WTC11 (cell line): ENCODE measurements at regions not wholly inside any gene's neighbourhood (a gene's known extent, or its start where the extent isn't known, plus 50 kb on each side); places are given as distances from the start of the nearest gene placed in this dataset.

Experiments used
- ATAC-seq: fragments of 200-7000 bp; cut with Tn5 transposase; 2 replicates; pipeline ENCODE4 v1.10.0; 2021; ENCODE audit warnings: mild to moderate bottlenecking, moderate library complexity
- CTCF ChIA-PET: fragments of 300-600 bp; sonication (Branson Sonifier 250); formaldehyde crosslinking; loops from one replicate; lab custom pipeline; 2021; ENCODE audit warnings: antibody characterized with exemption; lab: Charles Lee
- POLR2A ChIA-PET: fragments of 350-600 bp; sonication (Branson Sonifier 250); formaldehyde crosslinking; loops from one replicate; lab custom pipeline; 2021; ENCODE audit warnings: antibody characterized with exemption; lab: Charles Lee
- DNase-seq: peaks from one replicate; pipeline ENCODE4 v3.0.0; 2021; ENCODE audit warnings: low spot score
- H3K27ac Mint-ChIP-seq: 2 replicates; pipeline ENCODE4 v1.8.0; 2021; ENCODE audit warnings: mixed read lengths
- H3K27me3 Mint-ChIP-seq: 2 replicates; pipeline ENCODE4 v1.8.0; 2021; ENCODE audit warnings: low read depth, mild to moderate bottlenecking, moderate library complexity, mixed read lengths
- H3K36me3 Mint-ChIP-seq: 2 replicates; pipeline ENCODE4 v1.8.0; 2021; ENCODE audit warnings: mixed read lengths
- H3K4me1 Mint-ChIP-seq: 2 replicates; pipeline ENCODE4 v1.8.0; 2022; ENCODE audit warnings: mixed read lengths
- H3K4me3 Mint-ChIP-seq: 2 replicates; pipeline ENCODE4 v1.8.0; 2021; ENCODE audit warnings: mild to moderate bottlenecking, moderate library complexity, mixed read lengths
- H3K9me3 Mint-ChIP-seq: 2 replicates; pipeline ENCODE4 v1.8.0; 2021; ENCODE audit warnings: mixed read lengths
- CBFB ChIP-seq: sonication (generic); formaldehyde crosslinking; IDR thresholded peaks from 2 replicates; pipeline ENCODE4 v1.8.1; 2022; ENCODE audit warnings: mild to moderate bottlenecking, low read depth, missing genetic modification reagents
- CDX4 ChIP-seq: fragments of 250-450 bp; sonication (Bioruptor Pico); IDR thresholded peaks from 2 replicates; pipeline ENCODE4 v1.9.0; 2021; ENCODE audit warnings: moderate library complexity, mild to moderate bottlenecking, inconsistent platforms, borderline replicate concordance
- E2F4 ChIP-seq: sonication (generic); formaldehyde crosslinking; IDR thresholded peaks from 2 replicates; pipeline ENCODE4 v1.8.1; 2022; ENCODE audit warnings: low read depth, mild to moderate bottlenecking, moderate library complexity, missing genetic modification reagents, borderline replicate concordance
- ELF4 ChIP-seq: sonication (generic); formaldehyde crosslinking; IDR thresholded peaks from 2 replicates; pipeline ENCODE4 v1.8.1; 2022; ENCODE audit warnings: low read depth, mild to moderate bottlenecking, moderate library complexity, missing genetic modification reagents
- FOXK1 ChIP-seq: sonication (generic); formaldehyde crosslinking; IDR thresholded peaks from 2 replicates; pipeline ENCODE4 v1.8.0; 2022; ENCODE audit warnings: mild to moderate bottlenecking, moderate library complexity, missing genetic modification reagents
- FOXP1 ChIP-seq: sonication (generic); formaldehyde crosslinking; IDR thresholded peaks from 2 replicates; pipeline ENCODE4 v1.8.0; 2022; ENCODE audit warnings: missing genetic modification reagents, mild to moderate bottlenecking, moderate library complexity, borderline replicate concordance
- GABPB1 ChIP-seq: sonication (generic); formaldehyde crosslinking; IDR thresholded peaks from 2 replicates; pipeline ENCODE4 v1.8.1; 2023; ENCODE audit warnings: mild to moderate bottlenecking, missing genetic modification reagents
- HMGXB4 ChIP-seq: sonication (generic); formaldehyde crosslinking; IDR thresholded peaks from 2 replicates; pipeline ENCODE4 v1.8.1; 2023; ENCODE audit warnings: mild to moderate bottlenecking, moderate library complexity, missing genetic modification reagents
- NFATC4 ChIP-seq: fragments of 250-450 bp; sonication (Bioruptor Pico); IDR thresholded peaks from 2 replicates; pipeline ENCODE4 v1.9.0; 2021; ENCODE audit warnings: mild to moderate bottlenecking
- NR3C1 ChIP-seq: sonication (generic); formaldehyde crosslinking; conservative IDR thresholded peaks from 2 replicates; pipeline ENCODE4 v1.8.1; 2023; ENCODE audit warnings: low read depth, mild to moderate bottlenecking, missing genetic modification reagents
- OVOL2 ChIP-seq: fragments of 250-450 bp; sonication (Bioruptor Pico); IDR thresholded peaks from 2 replicates; pipeline ENCODE4 v1.9.0; 2021; ENCODE audit warnings: mild to moderate bottlenecking, borderline replicate concordance
- TEAD4 ChIP-seq: sonication (generic); formaldehyde crosslinking; IDR thresholded peaks from 2 replicates; pipeline ENCODE4 v1.8.0; 2022; ENCODE audit warnings: mild to moderate bottlenecking, missing genetic modification reagents
- ZMAT4 ChIP-seq: fragments of 250-450 bp; sonication (Bioruptor Pico); IDR thresholded peaks from 2 replicates; pipeline ENCODE4 v1.9.0; 2021; ENCODE audit warnings: mild to moderate bottlenecking
- ZNF219 ChIP-seq: sonication (generic); formaldehyde crosslinking; IDR thresholded peaks from 2 replicates; pipeline ENCODE4 v1.8.0; 2023; ENCODE audit warnings: missing genetic modification reagents, mild to moderate bottlenecking, borderline replicate concordance
- ZNF423 ChIP-seq: fragments of 250-450 bp; sonication (Bioruptor Pico); IDR thresholded peaks from 2 replicates; pipeline ENCODE4 v2.1.2; 2022; ENCODE audit warnings: mild to moderate bottlenecking, moderate library complexity
- TF ChIP-seq, protein P1 (sequence below): sonication (generic); formaldehyde crosslinking; IDR thresholded peaks from 2 replicates; pipeline ENCODE4 v1.8.0; 2022; ENCODE audit warnings: mild to moderate bottlenecking, missing genetic modification reagents
- TF ChIP-seq, protein P2 (sequence below): sonication (generic); formaldehyde crosslinking; IDR thresholded peaks from 2 replicates; pipeline ENCODE4 v1.8.1; 2023; ENCODE audit warnings: mild to moderate bottlenecking, missing genetic modification reagents, moderate library complexity
- TF ChIP-seq, protein P3 (sequence below): sonication (generic); formaldehyde crosslinking; IDR thresholded peaks from 2 replicates; pipeline ENCODE4 v1.8.1; 2023; ENCODE audit warnings: mild to moderate bottlenecking, missing genetic modification reagents, moderate library complexity

GRCh38 chr4:64216741-64217140 lies 192.5 kb downstream of the TECRL start:
- CTCF ChIA-PET, result no interaction called here
- no peak for TF ChIP-seq OVOL2 (CRISPR knock-in tag)
- TF ChIP-seq NR3C1 (CRISPR knock-in tag), result no peak
- TF ChIP-seq ZNF423, result no peak
- TF ChIP-seq ZNF219, result no peak
- TF ChIP-seq, protein P1, sequence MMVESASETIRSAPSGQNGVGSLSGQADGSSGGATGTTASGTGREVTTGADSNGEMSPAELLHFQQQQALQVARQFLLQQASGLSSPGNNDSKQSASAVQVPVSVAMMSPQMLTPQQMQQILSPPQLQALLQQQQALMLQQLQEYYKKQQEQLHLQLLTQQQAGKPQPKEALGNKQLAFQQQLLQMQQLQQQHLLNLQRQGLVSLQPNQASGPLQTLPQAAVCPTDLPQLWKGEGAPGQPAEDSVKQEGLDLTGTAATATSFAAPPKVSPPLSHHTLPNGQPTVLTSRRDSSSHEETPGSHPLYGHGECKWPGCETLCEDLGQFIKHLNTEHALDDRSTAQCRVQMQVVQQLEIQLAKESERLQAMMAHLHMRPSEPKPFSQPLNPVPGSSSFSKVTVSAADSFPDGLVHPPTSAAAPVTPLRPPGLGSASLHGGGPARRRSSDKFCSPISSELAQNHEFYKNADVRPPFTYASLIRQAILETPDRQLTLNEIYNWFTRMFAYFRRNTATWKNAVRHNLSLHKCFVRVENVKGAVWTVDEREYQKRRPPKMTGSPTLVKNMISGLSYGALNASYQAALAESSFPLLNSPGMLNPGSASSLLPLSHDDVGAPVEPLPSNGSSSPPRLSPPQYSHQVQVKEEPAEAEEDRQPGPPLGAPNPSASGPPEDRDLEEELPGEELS (CRISPR knock-in tag), result no peak
- TF ChIP-seq GABPB1 (CRISPR knock-in tag), result no peak
- no peak for TF ChIP-seq NFATC4 (CRISPR knock-in tag)
- no peak for TF ChIP-seq TEAD4 (CRISPR knock-in tag)
- no peak for TF ChIP-seq CDX4 (CRISPR knock-in tag)
- TF ChIP-seq, protein P2, sequence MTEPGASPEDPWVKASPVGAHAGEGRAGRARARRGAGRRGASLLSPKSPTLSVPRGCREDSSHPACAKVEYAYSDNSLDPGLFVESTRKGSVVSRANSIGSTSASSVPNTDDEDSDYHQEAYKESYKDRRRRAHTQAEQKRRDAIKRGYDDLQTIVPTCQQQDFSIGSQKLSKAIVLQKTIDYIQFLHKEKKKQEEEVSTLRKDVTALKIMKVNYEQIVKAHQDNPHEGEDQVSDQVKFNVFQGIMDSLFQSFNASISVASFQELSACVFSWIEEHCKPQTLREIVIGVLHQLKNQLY (CRISPR knock-in tag), result no peak
- TF ChIP-seq FOXP1, result no peak
- TF ChIP-seq, protein P3, sequence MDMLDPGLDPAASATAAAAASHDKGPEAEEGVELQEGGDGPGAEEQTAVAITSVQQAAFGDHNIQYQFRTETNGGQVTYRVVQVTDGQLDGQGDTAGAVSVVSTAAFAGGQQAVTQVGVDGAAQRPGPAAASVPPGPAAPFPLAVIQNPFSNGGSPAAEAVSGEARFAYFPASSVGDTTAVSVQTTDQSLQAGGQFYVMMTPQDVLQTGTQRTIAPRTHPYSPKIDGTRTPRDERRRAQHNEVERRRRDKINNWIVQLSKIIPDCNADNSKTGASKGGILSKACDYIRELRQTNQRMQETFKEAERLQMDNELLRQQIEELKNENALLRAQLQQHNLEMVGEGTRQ (CRISPR knock-in tag), result no peak
- TF ChIP-seq E2F4, result no peak
- TF ChIP-seq ELF4 (CRISPR knock-in tag), result no peak
- no peak for TF ChIP-seq HMGXB4
- no peak for TF ChIP-seq FOXK1 (CRISPR knock-in tag)
- no peak for TF ChIP-seq CBFB (CRISPR knock-in tag)

DNA sequence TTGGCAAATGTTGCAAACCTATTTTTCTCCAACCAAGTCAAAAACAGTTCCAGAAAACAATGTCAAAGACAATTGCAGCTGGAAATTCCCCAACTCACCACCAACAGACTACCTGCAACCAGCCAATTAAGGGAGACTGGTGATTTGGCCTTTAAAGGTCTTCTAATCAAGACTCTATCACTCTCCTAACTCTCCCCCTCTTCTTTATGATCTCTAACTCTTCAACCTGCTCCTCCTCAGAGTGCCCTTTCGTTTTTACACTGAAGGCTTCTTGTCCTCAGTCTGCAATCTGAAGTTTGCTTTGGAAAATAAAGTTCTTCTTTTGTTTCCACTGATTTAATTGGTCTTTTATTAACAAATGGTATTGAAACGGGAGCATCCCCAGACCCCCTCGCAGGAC lies 203.9 kb downstream of the TECRL start:
- H3K27me3 Mint-ChIP-seq, result no peaks in the 10 kb centered on the region
- no peak for DNase-seq
- no peak for TF ChIP-seq FOXP1
- TF ChIP-seq ZMAT4 (CRISPR knock-in tag), result no peak
- no peak for TF ChIP-seq ZNF423
- TF ChIP-seq E2F4, result no peak
- TF ChIP-seq, all 79 proteins: peak for 0
- Mint-ChIP-seq H3K27ac (no peak overlapping the region), H3K9me3 (peaks cover 29% of the 10 kb centered on the region), H3K4me3 (no peak overlapping the region), H3K4me1 (peaks cover 21% of the 10 kb centered on the region), H3K36me3 (peaks cover 21% of the 10 kb centered on the region)
- ATAC-seq, result no peak
- ChIA-PET POLR2A (no interaction called here), CTCF (no interaction called here)

More at GRCh38 chr4:64216741-64217140, 192.5 kb downstream of the TECRL start:
- DNase-seq (no peak), ATAC-seq (no peak)
- POLR2A ChIA-PET, result no interaction called here
- Mint-ChIP-seq H3K27ac (no peak overlapping the region), H3K4me1 (no peaks in the 10 kb centered on the region), H3K27me3 (no peaks in the 10 kb centered on the region), H3K9me3 (peaks cover 8% of the 10 kb centered on the region), H3K36me3 (no peaks in the 10 kb centered on the region; the same call in 1 of the 2 replicates), H3K4me3 (no peak overlapping the region)
